ENCODE measurements at regions not wholly inside any gene's neighbourhood (a gene's known extent, or its start where the extent isn't known, plus 50 kb on each side); places are given as distances from the start of the nearest gene placed in this dataset.

- H3K27ac ChIP-seq: no peak overlapping the region
- WGBS (ENCODE audit: insufficient coverage, low coverage, low lambda C conversion rate, missing lambda C conversion rate): 51% methylated on average over 9 of the region's 15 CpGs
- DNase-seq (no peak), ATAC-seq (no peak)
- H3K36me3 ChIP-seq: no peaks in the 10 kb centered on the region
- TF ChIP-seq POLR2A (IDR thresholded peaks at IDR 0.05): no peak
- intact Hi-C loops (cut with DNase I): no loop called here
- H3K4me1 ChIP-seq: no peaks in the 10 kb centered on the region
- no peaks in the 10 kb centered on the region for H3K9me3 ChIP-seq
- no peaks in the 10 kb centered on the region for H3K27me3 ChIP-seq
- no peak overlapping the region for H3K4me3 ChIP-seq
Observed at GRCh38 chr2:128692895-128693742, 374.5 kb upstream of the HS6ST1 start.

DNA sequence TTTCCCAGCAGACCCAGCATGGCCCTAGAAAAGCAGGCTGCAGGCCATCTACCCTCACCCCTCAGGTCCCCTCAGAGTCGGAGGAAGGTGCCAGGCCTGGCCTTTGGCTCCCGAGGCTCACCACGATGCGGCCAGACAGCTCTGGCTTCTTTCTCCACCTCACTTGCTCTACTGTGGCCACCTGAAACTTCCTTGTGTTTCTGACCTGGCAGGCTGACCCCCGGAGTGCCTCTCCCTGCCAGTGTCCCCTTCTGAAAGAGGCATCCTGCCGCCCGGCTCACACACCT, 375.0 kb upstream of the HS6ST1 start:
- ATAC-seq: no peak
- no peaks in the 10 kb centered on the region for H3K4me1 ChIP-seq
- H3K27ac ChIP-seq: no peak overlapping the region
- no peak for TF ChIP-seq CTCF (IDR thresholded peaks at IDR 0.05)
- no peak for TF ChIP-seq POLR2A (IDR thresholded peaks at IDR 0.05)
- H3K27me3 ChIP-seq: no peaks in the 10 kb centered on the region
- intact Hi-C loops (cut with DNase I): no loop called here
- no peak for DNase-seq
- WGBS (ENCODE audit: insufficient coverage, low coverage, low lambda C conversion rate, missing lambda C conversion rate): 13% methylated on average over 2 of the region's 7 CpGs
- H3K9me3 ChIP-seq: no peaks in the 10 kb centered on the region
- H3K36me3 ChIP-seq: no peaks in the 10 kb centered on the region
- no peak overlapping the region for H3K4me3 ChIP-seq

GRCh38 chr2:128695646-128696220, 377.1 kb upstream of the HS6ST1 start:
- 68% methylated on average over 6 of the region's 8 CpGs for WGBS (ENCODE audit: insufficient coverage, low coverage, low lambda C conversion rate, missing lambda C conversion rate)
- H3K9me3 ChIP-seq: no peaks in the 10 kb centered on the region
- H3K4me1 ChIP-seq: no peaks in the 10 kb centered on the region
- no peaks in the 10 kb centered on the region for H3K36me3 ChIP-seq
- ATAC-seq (no peak), DNase-seq (no peak)
- H3K27me3 ChIP-seq: no peaks in the 10 kb centered on the region
- intact Hi-C loops (cut with DNase I): no loop called here
- no peak overlapping the region for H3K4me3 ChIP-seq
- TF ChIP-seq POLR2A (IDR thresholded peaks at IDR 0.05): no peak
- TF ChIP-seq CTCF (IDR thresholded peaks at IDR 0.05): no peak
- H3K27ac ChIP-seq: no peak overlapping the region

- no peak for TF ChIP-seq CTCF (IDR thresholded peaks at IDR 0.05)
- TF ChIP-seq POLR2A (IDR thresholded peaks at IDR 0.05): no peak
- Histone ChIP-seq H3K27me3 (no peaks in the 10 kb centered on the region), H3K9me3 (no peaks in the 10 kb centered on the region), H3K4me3 (no peak overlapping the region), H3K36me3 (no peaks in the 10 kb centered on the region), H3K4me1 (no peaks in the 10 kb centered on the region), H3K27ac (no peak overlapping the region)
- intact Hi-C loops (cut with DNase I): no loop called here
- WGBS (ENCODE audit: insufficient coverage, low coverage, low lambda C conversion rate, missing lambda C conversion rate): 52% methylated on average over 6 of the region's 6 CpGs
- ATAC-seq (peak; percentile 69 to 79 (median 76)), DNase-seq (no peak)
Observed at GRCh38 chr2:128696421-128696820, 377.8 kb upstream of the HS6ST1 start.

GRCh38 chr2:128701418-128701817, 382.8 kb upstream of the HS6ST1 start:
- ATAC-seq: no peak
- H3K36me3 ChIP-seq: no peaks in the 10 kb centered on the region

More at GRCh38 chr2:128701418-128701817, 382.8 kb upstream of the HS6ST1 start:
- Histone ChIP-seq H3K27me3 (no peaks in the 10 kb centered on the region), H3K4me1 (no peaks in the 10 kb centered on the region), H3K27ac (no peak overlapping the region), H3K4me3 (no peak overlapping the region), H3K9me3 (peaks cover 0 to 6% (median 0%) of the 10 kb centered on the region in 4 donors)
- TF ChIP-seq CTCF (IDR thresholded peaks at IDR 0.05) (no peak), POLR2A (IDR thresholded peaks at IDR 0.05) (no peak)
- intact Hi-C loops (cut with DNase I): no loop called here
- no peak for DNase-seq
- WGBS (ENCODE audit: insufficient coverage, low coverage, low lambda C conversion rate, missing lambda C conversion rate): 79% methylated on average over 2 of the region's 2 CpGs

Data from right lobe of liver (tissue), 6 donors.